SHP77 treated with DMSO at 0.1 percent for 48 hours (cell line): ENCODE measurements at regions not wholly inside any gene's neighbourhood (a gene's known extent, or its start where the extent isn't known, plus 50 kb on each side); places are given as distances from the start of the nearest gene placed in this dataset.

Experiments
- DNase-seq: peaks from one replicate; lab custom pipeline; 2025; lab: John Stamatoyannopoulos, UW

GRCh38 chr15:87477737-87478686 is 778.5 kb downstream of the NTRK3 start:
- DNase-seq: peak; percentile 43

- no peak for DNase-seq
These were observed 779.5 kb downstream of the NTRK3 start for GRCh38 chr15:87477026-87477425.

- no peak for DNase-seq
These were observed 785.6 kb downstream of the NTRK3 start for GRCh38 chr15:87470923-87471322.

- peak; percentile 17 for DNase-seq
These were observed 792.6 kb downstream of the NTRK3 start for GRCh38 chr15:87463956-87464355.

- no peak for DNase-seq
These were observed 794.9 kb downstream of the NTRK3 start for GRCh38 chr15:87461631-87462030.

- DNase-seq: no peak
These were observed 801.7 kb downstream of the NTRK3 start for GRCh38 chr15:87454860-87455259.

GRCh38 chr15:87450314-87450713 is 806.2 kb downstream of the NTRK3 start:
- no peak for DNase-seq

GRCh38 chr15:87439090-87439489 is 817.4 kb downstream of the NTRK3 start:
- DNase-seq: no peak

GRCh38 chr15:87433871-87434270 is 822.7 kb downstream of the NTRK3 start:
- no peak for DNase-seq

GRCh38 chr15:87429754-87430153 is 826.8 kb downstream of the NTRK3 start:
- DNase-seq: no peak

- no peak for DNase-seq
These were observed 836.5 kb downstream of the NTRK3 start for GRCh38 chr15:87420017-87420416.

- DNase-seq: no peak
These were observed 837.2 kb downstream of the NTRK3 start for GRCh38 chr15:87419344-87419743.

- no peak for DNase-seq
These were observed 839.8 kb downstream of the NTRK3 start for GRCh38 chr15:87416591-87417257.

- DNase-seq: no peak
These were observed 847.6 kb downstream of the NTRK3 start for GRCh38 chr15:87408902-87409301.

GRCh38 chr15:87403973-87404372 is 852.6 kb downstream of the NTRK3 start:
- DNase-seq: no peak

- DNase-seq: no peak
These were observed 854.6 kb downstream of the NTRK3 start for GRCh38 chr15:87401973-87402372.

- no peak for DNase-seq
These were observed 861.9 kb downstream of the NTRK3 start for GRCh38 chr15:87394676-87395075.

- DNase-seq: no peak
These were observed 868.8 kb downstream of the NTRK3 start for GRCh38 chr15:87387766-87388165.

- no peak for DNase-seq
These were observed 882.2 kb downstream of the NTRK3 start for GRCh38 chr15:87374339-87374738.

- DNase-seq: no peak
These were observed 887.3 kb downstream of the NTRK3 start for GRCh38 chr15:87369269-87369668.

GRCh38 chr15:87368511-87368910 is 888.0 kb downstream of the NTRK3 start:
- DNase-seq: no peak

GRCh38 chr15:87365186-87365585 is 891.4 kb downstream of the NTRK3 start:
- no peak for DNase-seq

- no peak for DNase-seq
These were observed 894.0 kb downstream of the NTRK3 start for GRCh38 chr15:87362531-87362930.
